ENCODE measurements at regions not wholly inside any gene's neighbourhood (a gene's known extent, or its start where the extent isn't known, plus 50 kb on each side); places are given as distances from the start of the nearest gene placed in this dataset.

- TF ChIP-seq ATF3 (IDR thresholded peaks at IDR 0.05; ENCODE audit: insufficient read depth, low read depth, low read length) (no peak), EZH2 (IDR thresholded peaks at IDR 0.05; ENCODE audit: low read depth, low read length, severe bottlenecking) (no peak), KDM4A (IDR thresholded peaks at IDR 0.05; ENCODE audit: low read depth, low read length, severe bottlenecking) (no peak), RAD21 (IDR thresholded peaks at IDR 0.05 in 1 of 2, conservative IDR thresholded peaks at IDR 0.05 in 1 of 2; ENCODE audit: low read depth in 2 of 2, low read length in 2 of 2) (no peak), HDAC2 (IDR thresholded peaks at IDR 0.05; ENCODE audit: borderline replicate concordance in 1 of 2, low read depth in 2 of 2, low read length in 2 of 2) (no peak)
Measured at GRCh38 chr9:134497283-134497860, 144.2 kb upstream of the COL5A1 start (continued).
